Trophoblast cell (in vitro differentiated cells and primary cell): ENCODE measurements at regions not wholly inside any gene's neighbourhood (a gene's known extent, or its start where the extent isn't known, plus 50 kb on each side); places are given as distances from the start of the nearest gene placed in this dataset.

ENCODE experiments used
- DNase-seq, 2 donors: peaks; one replicate each; pipeline ENCODE4 v3.0.0-alpha.2; 2016
- H2AFZ ChIP-seq: 2 replicates; pipeline ENCODE4 v1.6.1; 2013; ENCODE audit warnings: low read length, moderate library complexity, mild to moderate bottlenecking; ENCODE audit not compliant: insufficient read depth, poor library complexity
- H2AK5ac ChIP-seq: 2 replicates; pipeline ENCODE4 v1.6.1; 2013; ENCODE audit warnings: mild to moderate bottlenecking, low read length
- H2BK120ac ChIP-seq: 2 replicates; pipeline ENCODE4 v1.6.1; 2013; ENCODE audit warnings: low read length, mild to moderate bottlenecking, moderate library complexity; ENCODE audit not compliant: insufficient read depth, poor library complexity
- H2BK12ac ChIP-seq: 2 replicates; pipeline ENCODE4 v1.6.1; 2013; ENCODE audit warnings: mild to moderate bottlenecking, low read length, moderate library complexity
- H2BK5ac ChIP-seq: 2 replicates; pipeline ENCODE4 v1.6.1; 2013; ENCODE audit warnings: low read length, low read depth, moderate library complexity, mild to moderate bottlenecking; ENCODE audit not compliant: poor library complexity
- H3K14ac ChIP-seq: 2 replicates; pipeline ENCODE4 v1.6.1; 2013; ENCODE audit warnings: mild to moderate bottlenecking, low read length
- H3K18ac ChIP-seq: 2 replicates; pipeline ENCODE4 v1.6.1; 2013; ENCODE audit warnings: mild to moderate bottlenecking, low read length
- H3K23ac ChIP-seq: 2 replicates; pipeline ENCODE4 v1.6.1; 2013; ENCODE audit warnings: low read length
- H3K27ac ChIP-seq: 2 replicates; pipeline ENCODE4 v1.5.1; 2013; ENCODE audit warnings: low read depth, mild to moderate bottlenecking, inconsistent platforms, low read length, moderate library complexity
- H3K27me3 ChIP-seq: 2 replicates; pipeline ENCODE4 v1.6.1; 2013; ENCODE audit warnings: inconsistent platforms, mild to moderate bottlenecking, low read length, moderate library complexity; ENCODE audit not compliant: insufficient read depth
- H3K36me3 ChIP-seq, 2 experiments: 1 replicate in 1 of 2; 2 replicates in 1 of 2; pipeline ENCODE4 v1.6.1; 2013; ENCODE audit warnings: low read length in 2 of 2, mild to moderate bottlenecking in 2 of 2, moderate library complexity in 1 of 2; ENCODE audit not compliant: insufficient read depth in 2 of 2, control insufficient read depth in 1 of 2
- H3K4ac ChIP-seq: 2 replicates; pipeline ENCODE4 v1.6.1; 2013; ENCODE audit warnings: low read depth, mild to moderate bottlenecking, low read length, moderate library complexity
- H3K4me1 ChIP-seq, 2 experiments: 1 replicate in 1 of 2; 2 replicates in 1 of 2; pipeline ENCODE4 v1.6.1; 2013; ENCODE audit warnings: low read length in 2 of 2, mild to moderate bottlenecking in 2 of 2, moderate library complexity in 1 of 2; ENCODE audit not compliant: insufficient read depth in 2 of 2, control insufficient read depth in 1 of 2
- H3K4me2 ChIP-seq: 2 replicates; pipeline ENCODE4 v1.6.1; 2013; ENCODE audit warnings: inconsistent platforms, mild to moderate bottlenecking, low read length, moderate library complexity
- H3K4me3 ChIP-seq: 2 replicates; pipeline ENCODE4 v1.5.1; 2013; ENCODE audit warnings: mild to moderate bottlenecking, low read depth, low read length, inconsistent platforms
- H3K79me1 ChIP-seq: one replicate; pipeline ENCODE4 v1.6.1; 2013; ENCODE audit warnings: low read length
- H3K79me2 ChIP-seq: 2 replicates; pipeline ENCODE4 v1.6.1; 2013; ENCODE audit warnings: low read length, mild to moderate bottlenecking; ENCODE audit not compliant: control insufficient read depth, insufficient read depth, poor library complexity
- H3K9ac ChIP-seq: 2 replicates; pipeline ENCODE4 v1.6.1; 2013; ENCODE audit warnings: mild to moderate bottlenecking, low read length
- H3K9me3 ChIP-seq: 2 replicates; pipeline ENCODE4 v1.6.1; 2013; ENCODE audit warnings: low read depth, mild to moderate bottlenecking, control low read depth, inconsistent platforms, low read length; ENCODE audit not compliant: insufficient read depth
- H4K12ac ChIP-seq: 2 replicates; pipeline ENCODE4 v1.6.1; 2013; ENCODE audit warnings: low read depth, mild to moderate bottlenecking, low read length, moderate library complexity
- H4K8ac ChIP-seq: 2 replicates; pipeline ENCODE4 v1.6.1; 2013; ENCODE audit warnings: low read depth, mild to moderate bottlenecking, low read length, moderate library complexity
- H4K91ac ChIP-seq: one replicate; pipeline ENCODE4 v1.6.1; 2013; ENCODE audit warnings: low read depth, mild to moderate bottlenecking, low read length, moderate library complexity
- WGBS: extraction: QIAGEN DNeasy Blood & Tissue Kit; methylation state at CpG from one replicate; pipeline ENCODE4 v1.1.7; 2013; ENCODE audit warnings: missing lambda C conversion rate; ENCODE audit not compliant: insufficient read length, insufficient coverage; ENCODE audit errors: extremely low coverage; 5-methylcytosine and 5-hydroxymethylcytosine counted together

DNA sequence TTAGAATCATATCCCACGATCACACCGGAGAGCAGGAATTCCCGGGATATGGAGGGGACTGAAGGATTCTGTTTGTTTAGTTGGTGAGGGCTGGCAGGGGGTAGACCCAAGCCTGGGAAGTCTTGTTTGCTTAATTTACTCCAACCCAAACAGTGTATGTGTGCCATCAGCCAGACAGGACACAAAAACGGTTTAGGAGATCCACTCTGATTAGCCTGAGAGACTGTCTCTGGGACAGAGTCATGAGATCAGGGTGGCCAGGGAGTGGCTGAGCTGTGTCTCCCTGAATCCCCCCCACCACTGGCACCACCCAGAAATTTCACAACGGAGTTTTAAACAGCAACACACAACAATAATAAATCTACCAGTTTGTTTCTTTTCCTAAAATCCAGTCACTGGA is 127.0 kb downstream of the RBFOX3 start:
- Histone ChIP-seq H3K27ac (no peak overlapping the region), H3K18ac (no peak overlapping the region), H4K91ac (no peak overlapping the region), H3K9me3 (peaks cover 5% of the 10 kb centered on the region), H3K79me2 (no peaks in the 10 kb centered on the region), H2BK12ac (no peak overlapping the region), H3K4me2 (no peak overlapping the region), H2AFZ (no peak overlapping the region), H2BK5ac (no peak overlapping the region), H3K14ac (no peak overlapping the region), H3K27me3 (no peaks in the 10 kb centered on the region), H2BK120ac (no peak overlapping the region), H3K79me1 (no peaks in the 10 kb centered on the region), H3K4me3 (no peak overlapping the region), H4K8ac (no peak overlapping the region), H3K4me1 (no peaks in the 10 kb centered on the region), H3K4ac (no peak overlapping the region), H3K23ac (no peak overlapping the region), H2AK5ac (no peak overlapping the region), H4K12ac (no peak overlapping the region), H3K9ac (no peak overlapping the region), H3K36me3 (no peaks in the 10 kb centered on the region)
- no CpG with 5 or more reads among the region's 5 CpGs for WGBS
- no peak for DNase-seq

- H4K8ac ChIP-seq, result no peak overlapping the region
- no peak overlapping the region for H2BK12ac ChIP-seq
- no peak overlapping the region for H2AFZ ChIP-seq
- no peaks in the 10 kb centered on the region for H3K79me1 ChIP-seq
- H4K91ac ChIP-seq, result no peak overlapping the region
- H3K14ac ChIP-seq, result no peak overlapping the region
- H3K9me3 ChIP-seq, result peaks cover 5% of the 10 kb centered on the region
- H3K36me3 ChIP-seq, result no peaks in the 10 kb centered on the region
- no peaks in the 10 kb centered on the region for H3K79me2 ChIP-seq
- WGBS, result no CpG with 5 or more reads among the region's 17 CpGs
- H3K9ac ChIP-seq, result no peak overlapping the region
- H3K4me3 ChIP-seq, result no peak overlapping the region
- no peaks in the 10 kb centered on the region for H3K27me3 ChIP-seq
- no peak overlapping the region for H3K4ac ChIP-seq
- no peak overlapping the region for H3K18ac ChIP-seq
- no peak for DNase-seq
- H2AK5ac ChIP-seq, result no peak overlapping the region
- H2BK120ac ChIP-seq, result no peak overlapping the region
- no peak overlapping the region for H2BK5ac ChIP-seq
- H3K27ac ChIP-seq, result no peak overlapping the region
- H3K4me2 ChIP-seq, result no peak overlapping the region
- H3K4me1 ChIP-seq, result no peaks in the 10 kb centered on the region
- H4K12ac ChIP-seq, result no peak overlapping the region
- no peak overlapping the region for H3K23ac ChIP-seq
These were observed 127.9 kb downstream of the RBFOX3 start for GRCh38 chr17:79482727-79483521.

GRCh38 chr17:79479876-79480275 is 131.0 kb downstream of the RBFOX3 start:
- no peaks in the 10 kb centered on the region for H3K36me3 ChIP-seq
- no peak overlapping the region for H3K14ac ChIP-seq

DNA sequence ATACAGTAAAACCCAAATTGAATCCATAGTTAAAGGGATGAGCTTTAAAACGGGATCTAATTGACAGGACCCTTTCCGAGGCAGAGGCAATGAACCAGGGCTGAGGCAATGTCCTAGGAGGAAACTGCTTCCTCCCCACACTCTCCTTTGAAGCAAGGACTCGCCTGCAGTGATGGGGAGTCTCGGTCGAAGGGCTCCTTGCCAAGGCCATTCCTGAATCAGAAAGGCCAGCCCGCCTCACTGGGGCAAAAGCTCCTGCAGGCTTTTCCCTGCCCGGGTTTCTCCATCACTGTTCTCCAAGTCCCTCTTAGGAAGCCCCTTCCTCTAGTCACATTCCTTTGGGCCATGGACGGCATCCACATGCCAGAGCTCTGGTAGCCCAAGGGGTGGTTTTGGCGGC is 132.0 kb downstream of the RBFOX3 start:
- H3K4me2 ChIP-seq, result no peak overlapping the region
- H3K9me3 ChIP-seq, result peaks cover 7% of the 10 kb centered on the region
- no peak overlapping the region for H4K8ac ChIP-seq
- no peak overlapping the region for H2AK5ac ChIP-seq
- H3K4ac ChIP-seq, result no peak overlapping the region
- no peak overlapping the region for H4K91ac ChIP-seq
- H3K79me1 ChIP-seq, result no peaks in the 10 kb centered on the region
- no peak overlapping the region for H2AFZ ChIP-seq
- no peaks in the 10 kb centered on the region for H3K36me3 ChIP-seq
- no peaks in the 10 kb centered on the region for H3K27me3 ChIP-seq
- no peak overlapping the region for H3K9ac ChIP-seq
- H3K4me3 ChIP-seq, result no peak overlapping the region
- H2BK120ac ChIP-seq, result no peak overlapping the region
- H3K27ac ChIP-seq, result no peak overlapping the region
- H3K23ac ChIP-seq, result no peak overlapping the region
- H3K4me1 ChIP-seq, result no peaks in the 10 kb centered on the region
- H3K14ac ChIP-seq, result no peak overlapping the region
- no peaks in the 10 kb centered on the region for H3K79me2 ChIP-seq
- H2BK12ac ChIP-seq, result no peak overlapping the region
- H4K12ac ChIP-seq, result no peak overlapping the region
- DNase-seq, result no peak
- H3K18ac ChIP-seq, result no peak overlapping the region
- no peak overlapping the region for H2BK5ac ChIP-seq
- WGBS, result no CpG with 5 or more reads among the region's 9 CpGs

More at GRCh38 chr17:79479876-79480275, 131.0 kb downstream of the RBFOX3 start:
- Histone ChIP-seq H2BK12ac (no peak overlapping the region), H2AK5ac (no peak overlapping the region), H3K79me2 (no peaks in the 10 kb centered on the region), H3K4ac (no peak overlapping the region), H4K8ac (no peak overlapping the region), H3K27me3 (no peaks in the 10 kb centered on the region), H2BK120ac (no peak overlapping the region), H4K91ac (no peak overlapping the region), H3K23ac (no peak overlapping the region), H3K4me2 (no peak overlapping the region), H3K4me3 (no peak overlapping the region), H4K12ac (no peak overlapping the region), H2BK5ac (no peak overlapping the region), H3K79me1 (no peaks in the 10 kb centered on the region), H3K18ac (no peak overlapping the region), H3K9me3 (peaks cover 8% of the 10 kb centered on the region), H3K4me1 (no peaks in the 10 kb centered on the region), H2AFZ (no peak overlapping the region), H3K9ac (no peak overlapping the region), H3K27ac (no peak overlapping the region)
- no CpG with 5 or more reads among the region's 10 CpGs for WGBS
- no peak for DNase-seq
